NT2/D1 (cell line): ENCODE measurements at regions not wholly inside any gene's neighbourhood (a gene's known extent, or its start where the extent isn't known, plus 50 kb on each side); places are given as distances from the start of the nearest gene placed in this dataset.
A peak's percentile ranks its signal among the peaks of the same experiment; 100 is the strongest.

ENCODE experiments used
- DNase-seq: peaks from one replicate; pipeline ENCODE4 v3.0.0-alpha.2; 2011; ENCODE audit warnings: low read depth, low spot score
- H3K27me3 ChIP-seq: 2 replicates; pipeline ENCODE4 v1.6.0; 2011; ENCODE audit warnings: mild to moderate bottlenecking; ENCODE audit not compliant: insufficient read length, insufficient read depth
- H3K36me3 ChIP-seq: 2 replicates; pipeline ENCODE4 v1.6.1; 2011; ENCODE audit warnings: mild to moderate bottlenecking, low read length, mixed read lengths; ENCODE audit not compliant: insufficient read depth, insufficient read length
- H3K4me1 ChIP-seq: 2 replicates; pipeline ENCODE4 v1.5.1; 2011; ENCODE audit not compliant: insufficient read depth, insufficient read length
- H3K4me3 ChIP-seq: 2 replicates; pipeline ENCODE4 v1.5.1; 2011; ENCODE audit warnings: low read depth; ENCODE audit not compliant: insufficient read length
- H3K9ac ChIP-seq: 2 replicates; pipeline ENCODE4 v1.6.0; 2011; ENCODE audit warnings: low read depth; ENCODE audit not compliant: insufficient read length
- H3K9me3 ChIP-seq: 2 replicates; pipeline ENCODE4 v1.5.1; 2011; ENCODE audit warnings: mild to moderate bottlenecking, low read length; ENCODE audit not compliant: insufficient read depth
- SUZ12 ChIP-seq: IDR thresholded peaks from 2 replicates; pipeline ENCODE4 v1.6.1; 2011; ENCODE audit not compliant: insufficient read length, insufficient read depth; ENCODE audit errors: extremely low read depth
- YY1 ChIP-seq: IDR thresholded peaks from 2 replicates; pipeline ENCODE4 v1.6.1; 2011; ENCODE audit not compliant: insufficient read length, insufficient read depth
- ZNF274 ChIP-seq: IDR thresholded peaks from 2 replicates; pipeline ENCODE4 v1.6.1; 2011; ENCODE audit warnings: mild to moderate bottlenecking, low read depth, low read length

- no peak overlapping the region for H3K9ac ChIP-seq
- no peaks in the 10 kb centered on the region for H3K4me1 ChIP-seq
- DNase-seq, result no peak
- TF ChIP-seq YY1, result no peak
- TF ChIP-seq ZNF274, result no peak
- TF ChIP-seq SUZ12, result no peak
- no peaks in the 10 kb centered on the region for H3K9me3 ChIP-seq
- no peaks in the 10 kb centered on the region for H3K36me3 ChIP-seq
- no peak overlapping the region for H3K4me3 ChIP-seq
- no peaks in the 10 kb centered on the region for H3K27me3 ChIP-seq
These were observed 276.4 kb upstream of the CXCR4 start for GRCh38 chr2:136394136-136395060.

GRCh38 chr2:136393514-136393913, 275.6 kb upstream of the CXCR4 start:
- DNase-seq, result no peak
- Histone ChIP-seq H3K4me3 (no peak overlapping the region), H3K9ac (no peak overlapping the region), H3K36me3 (no peaks in the 10 kb centered on the region), H3K9me3 (no peaks in the 10 kb centered on the region), H3K27me3 (no peaks in the 10 kb centered on the region), H3K4me1 (no peaks in the 10 kb centered on the region)
- TF ChIP-seq SUZ12, result no peak
- no peak for TF ChIP-seq YY1
- no peak for TF ChIP-seq ZNF274

DNA sequence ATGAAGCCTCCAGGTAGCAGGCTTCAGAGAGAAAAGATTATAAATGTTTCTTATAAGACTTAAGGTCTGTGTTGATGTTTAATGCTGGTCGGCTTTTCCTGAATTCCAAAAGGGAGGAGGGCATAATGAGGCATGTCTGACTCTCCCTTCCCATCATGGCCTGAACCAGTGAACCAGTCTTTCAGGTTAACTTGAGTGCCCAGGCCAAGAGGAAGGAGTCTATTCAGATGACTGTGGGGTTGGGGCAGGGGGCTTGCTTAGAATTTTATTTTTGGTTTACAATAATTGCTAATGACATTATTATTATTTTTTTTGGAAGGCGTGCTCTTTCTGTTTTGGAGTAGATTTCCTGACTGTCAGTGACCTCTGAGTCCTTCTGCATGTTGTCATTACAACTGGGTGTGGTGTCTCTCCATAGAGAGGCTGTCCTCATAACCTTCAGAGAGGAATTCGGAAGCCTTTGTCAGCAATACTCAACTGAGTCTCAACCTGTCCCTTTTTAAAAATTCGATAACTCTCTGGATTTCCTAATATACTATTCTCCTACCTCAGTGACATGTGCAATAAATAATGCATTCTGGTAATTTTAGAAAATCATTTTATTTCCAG, 275.1 kb upstream of the CXCR4 start:
- H3K36me3 ChIP-seq, result no peaks in the 10 kb centered on the region
- no peaks in the 10 kb centered on the region for H3K9me3 ChIP-seq
- no peak for DNase-seq
- TF ChIP-seq ZNF274 (no peak), SUZ12 (no peak)
- H3K4me3 ChIP-seq, result no peak overlapping the region
- H3K27me3 ChIP-seq, result no peaks in the 10 kb centered on the region
- no peaks in the 10 kb centered on the region for H3K4me1 ChIP-seq
- H3K9ac ChIP-seq, result no peak overlapping the region

DNA sequence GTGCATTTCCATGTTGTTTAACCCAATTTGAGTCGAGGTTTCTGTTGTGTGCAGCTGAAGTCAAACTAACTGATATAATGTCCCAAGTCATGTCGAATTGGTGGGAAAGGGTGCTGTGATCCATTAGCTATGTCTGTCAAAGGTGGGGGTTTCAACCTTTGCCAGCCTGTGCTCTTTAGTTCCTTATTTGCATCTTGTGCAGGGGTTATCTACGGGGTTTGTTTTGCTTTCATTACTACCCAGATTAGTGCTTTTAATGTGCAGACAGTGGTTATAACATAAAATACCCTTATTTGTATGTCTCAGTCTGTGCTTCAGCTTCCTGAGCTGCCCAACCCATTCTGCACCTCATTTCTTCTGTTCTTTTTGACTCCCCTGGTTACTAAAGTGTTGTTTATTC, 271.9 kb upstream of the CXCR4 start:
- Histone ChIP-seq H3K4me1 (no peaks in the 10 kb centered on the region), H3K9ac (no peak overlapping the region), H3K9me3 (no peaks in the 10 kb centered on the region), H3K36me3 (no peaks in the 10 kb centered on the region), H3K27me3 (no peaks in the 10 kb centered on the region), H3K4me3 (no peak overlapping the region)
- TF ChIP-seq YY1 (no peak), ZNF274 (no peak), SUZ12 (no peak)
- DNase-seq, result no peak

DNA sequence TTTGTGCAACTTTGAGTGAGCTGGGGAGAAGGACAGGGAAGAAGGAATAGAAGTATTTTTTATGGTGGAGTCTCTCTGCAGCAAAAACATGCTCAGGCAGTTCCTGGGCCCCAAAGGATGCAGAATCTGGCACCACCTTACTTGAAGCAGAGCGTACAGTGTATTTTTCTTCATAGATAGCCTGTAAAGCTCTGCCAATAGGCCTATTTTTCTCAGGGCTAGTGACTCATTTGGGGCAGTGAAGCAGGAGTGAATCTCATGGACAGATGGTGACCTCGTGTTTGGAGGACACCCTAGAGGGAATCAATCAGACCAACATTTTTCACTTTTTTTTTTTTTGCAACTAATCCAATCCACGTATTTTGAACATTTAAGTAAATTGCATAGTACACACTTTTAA, 268.1 kb upstream of the CXCR4 start:
- H3K9me3 ChIP-seq, result no peaks in the 10 kb centered on the region
- no peaks in the 10 kb centered on the region for H3K4me1 ChIP-seq
- no peak for TF ChIP-seq YY1
- no peak for TF ChIP-seq SUZ12
- TF ChIP-seq ZNF274, result no peak
- H3K4me3 ChIP-seq, result no peak overlapping the region
- H3K9ac ChIP-seq, result no peak overlapping the region
- H3K27me3 ChIP-seq, result no peaks in the 10 kb centered on the region
- H3K36me3 ChIP-seq, result no peaks in the 10 kb centered on the region
- DNase-seq, result no peak

DNA sequence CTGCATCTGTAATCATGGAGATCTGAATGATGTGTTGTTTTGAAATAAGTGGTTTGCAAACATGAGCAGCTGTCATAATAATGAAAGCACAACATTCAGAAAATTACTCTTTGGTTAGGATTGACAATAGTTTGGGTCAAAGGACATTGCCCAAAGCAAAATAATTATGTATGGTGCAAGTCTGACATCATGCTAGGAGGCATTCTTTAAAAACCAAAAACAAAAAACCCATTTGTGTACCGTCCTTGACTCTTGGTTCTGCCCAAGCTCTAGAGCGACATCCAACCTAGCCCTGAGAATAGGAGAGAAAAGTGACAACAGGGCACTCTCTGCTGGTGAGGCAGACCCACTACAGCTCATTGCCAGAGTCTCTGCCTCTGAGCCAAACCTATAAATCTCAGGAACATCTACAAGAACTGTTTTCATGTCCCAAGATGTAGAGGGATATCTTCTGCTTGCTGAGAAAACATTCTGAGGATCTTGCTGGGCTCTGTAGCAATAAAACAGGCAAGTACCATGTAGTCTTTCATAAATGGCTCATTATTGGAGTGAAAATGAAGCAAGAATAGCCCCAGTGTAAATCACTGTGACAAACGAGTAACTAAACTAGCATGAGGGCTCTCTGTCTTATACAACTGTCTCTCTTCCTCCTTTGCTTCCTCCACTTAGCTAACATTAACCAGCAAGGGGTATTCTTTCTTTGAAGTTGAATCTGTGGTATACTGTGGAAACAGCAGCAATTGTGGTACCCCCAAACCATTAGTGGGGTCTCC, 266.8 kb upstream of the CXCR4 start:
- Histone ChIP-seq H3K9me3 (no peaks in the 10 kb centered on the region), H3K36me3 (no peaks in the 10 kb centered on the region), H3K4me3 (no peak overlapping the region), H3K27me3 (no peaks in the 10 kb centered on the region), H3K4me1 (no peaks in the 10 kb centered on the region), H3K9ac (no peak overlapping the region)
- peak; percentile 44 for DNase-seq
- no peak for TF ChIP-seq ZNF274
- no peak for TF ChIP-seq SUZ12
- no peak for TF ChIP-seq YY1

DNA sequence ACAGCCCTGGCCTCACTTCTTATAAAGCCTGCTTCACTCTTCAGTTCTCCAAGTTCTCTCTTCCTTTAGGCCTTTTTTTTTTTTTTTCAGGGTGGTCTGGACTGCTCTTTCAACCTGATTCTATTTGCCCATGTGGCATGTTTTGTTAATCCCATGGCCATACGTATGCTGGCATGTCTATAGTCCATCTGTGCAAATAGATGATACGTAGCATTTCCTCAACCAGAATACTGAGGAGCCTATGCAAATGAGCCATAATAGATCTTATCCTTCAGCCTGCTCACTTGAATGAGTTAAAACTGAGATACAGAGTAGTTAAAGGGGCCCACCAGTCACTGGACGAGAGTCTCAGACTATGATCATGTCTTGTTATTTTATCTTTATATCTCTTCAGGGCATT, 265.2 kb upstream of the CXCR4 start:
- TF ChIP-seq ZNF274 (no peak), SUZ12 (no peak), YY1 (no peak)
- DNase-seq, result no peak
- Histone ChIP-seq H3K9me3 (no peaks in the 10 kb centered on the region), H3K27me3 (no peaks in the 10 kb centered on the region), H3K36me3 (no peaks in the 10 kb centered on the region), H3K4me3 (no peak overlapping the region), H3K9ac (no peak overlapping the region), H3K4me1 (no peaks in the 10 kb centered on the region)
